RWPE1 (cell line): ENCODE measurements at regions not wholly inside any gene's neighbourhood (a gene's known extent, or its start where the extent isn't known, plus 50 kb on each side); places are given as distances from the start of the nearest gene placed in this dataset.

ENCODE experiments used
- CTCF ChIA-PET: fragments of 350-600 bp; sonication (Branson Sonifier 250); formaldehyde crosslinking; extraction: SDS; loops from one replicate; lab custom pipeline; 2021; lab: Yijun Ruan, JAX
- POLR2A ChIA-PET: fragments of 400-600 bp; formaldehyde crosslinking; extraction: SDS; loops from one replicate; lab custom pipeline; 2020; ENCODE audit warnings: antibody characterized with exemption; ENCODE audit not compliant: low non-redundant PET; lab: Yijun Ruan, JAX
- DNase-seq: peaks from one replicate; pipeline ENCODE4 v3.0.0; 2012; ENCODE audit warnings: low spot score
- H3K27ac ChIP-seq: fragments of 450-650 bp; 2 replicates; pipeline ENCODE4 v1.5.1; 2017
- CTCF ChIP-seq: fragments of 450-650 bp; conservative IDR thresholded peaks from 2 replicates; pipeline ENCODE4 v1.5.1; 2017; ENCODE audit warnings: low read depth, mild to moderate bottlenecking

GRCh38 chr4:115433491-115433890 is 320.1 kb upstream of the NDST4 start:
- ChIA-PET CTCF (no interaction called here), POLR2A (no interaction called here)
- DNase-seq, result no peak
- no peak for TF ChIP-seq CTCF
- no peak overlapping the region for H3K27ac ChIP-seq

- DNase-seq, result no peak
- ChIA-PET CTCF (no interaction called here), POLR2A (no interaction called here)
- no peak overlapping the region for H3K27ac ChIP-seq
- no peak for TF ChIP-seq CTCF
Observed at GRCh38 chr4:115430024-115430423, 316.6 kb upstream of the NDST4 start.

- TF ChIP-seq CTCF, result no peak
- ChIA-PET POLR2A (no interaction called here), CTCF (interaction anchor here (0.7 kb wide), 1 partner anchor 935 kb away, joined by 3 read pairs; no protein-coding TSS in a partner anchor)
- no peak overlapping the region for H3K27ac ChIP-seq
- DNase-seq, result no peak
Observed at GRCh38 chr4:115428455-115428854, 315.0 kb upstream of the NDST4 start.

- ChIA-PET CTCF (no interaction called here), POLR2A (no interaction called here)
- TF ChIP-seq CTCF, result no peak
- peak; percentile 6 for DNase-seq
- H3K27ac ChIP-seq, result no peak overlapping the region
Observed at GRCh38 chr4:115424852-115425251, 311.4 kb upstream of the NDST4 start.

- H3K27ac ChIP-seq, result no peak overlapping the region
- POLR2A ChIA-PET, result no interaction called here
- TF ChIP-seq CTCF, result no peak
- no peak for DNase-seq
- CTCF ChIA-PET, result interaction anchor here (0.7 kb wide), 1 partner anchor 213 kb away, joined by 3 read pairs; no protein-coding TSS in a partner anchor
Observed at GRCh38 chr4:115418635-115419396, 305.4 kb upstream of the NDST4 start.

- no peak overlapping the region for H3K27ac ChIP-seq
- no peak for TF ChIP-seq CTCF
- ChIA-PET CTCF (no interaction called here), POLR2A (no interaction called here)
- no peak for DNase-seq
Observed at GRCh38 chr4:115396034-115396433, 282.6 kb upstream of the NDST4 start.
